ENCODE measurements at regions not wholly inside any gene's neighbourhood (a gene's known extent, or its start where the extent isn't known, plus 50 kb on each side); places are given as distances from the start of the nearest gene placed in this dataset.

- Histone ChIP-seq H3K4me1 (ENCODE audit: control insufficient read depth, low read length) (no peaks in the 10 kb centered on the region), H3K9me3 (ENCODE audit: control insufficient read depth, insufficient read depth, low read length) (no peaks in the 10 kb centered on the region), H3F3A (ENCODE audit: control insufficient read depth, insufficient read depth) (no peaks in the 10 kb centered on the region), H3K27me3 (ENCODE audit: control insufficient read depth, low read length) (no peaks in the 10 kb centered on the region), H3K4me3 (ENCODE audit: low read length) (no peak overlapping the region), H3K4me2 (ENCODE audit: low read length) (no peak overlapping the region), H3K9me2 (replicated peaks; ENCODE audit: control insufficient read depth, low read length) (no peaks in the 10 kb centered on the region), H4K20me1 (ENCODE audit: control insufficient read depth, insufficient read depth, low read depth, low read length) (no peaks in the 10 kb centered on the region), H3K79me2 (ENCODE audit: control insufficient read depth, low read length) (no peaks in the 10 kb centered on the region), H3K27ac (ENCODE audit: low read depth, low read length) (no peak overlapping the region), H3K36me3 (ENCODE audit: control insufficient read depth, low read length) (no peaks in the 10 kb centered on the region)
- TF ChIP-seq CTCF (IDR thresholded peaks at IDR 0.05; ENCODE audit: low read depth, low read length, poor library complexity, severe bottlenecking) (no peak), EZH2phosphoT487 (IDR thresholded peaks at IDR 0.05; ENCODE audit: borderline replicate concordance, low read length) (no peak)
Observed at GRCh38 chr13:78844106-78844505, 185.2 kb upstream of the OBI1 start.

- H3K79me2 ChIP-seq (ENCODE audit: control insufficient read depth, low read length): no peaks in the 10 kb centered on the region
- H3K9me3 ChIP-seq (ENCODE audit: control insufficient read depth, insufficient read depth, low read length): no peaks in the 10 kb centered on the region
- no peak for TF ChIP-seq EZH2phosphoT487 (IDR thresholded peaks at IDR 0.05; ENCODE audit: borderline replicate concordance, low read length)
- no peak for TF ChIP-seq CTCF (IDR thresholded peaks at IDR 0.05; ENCODE audit: low read depth, low read length, poor library complexity, severe bottlenecking)
- no peaks in the 10 kb centered on the region for H3K9me2 ChIP-seq (replicated peaks; ENCODE audit: control insufficient read depth, low read length)
- H3K27ac ChIP-seq (ENCODE audit: low read depth, low read length): no peak overlapping the region
- H3K36me3 ChIP-seq (ENCODE audit: control insufficient read depth, low read length): no peaks in the 10 kb centered on the region
- no peaks in the 10 kb centered on the region for H3F3A ChIP-seq (ENCODE audit: control insufficient read depth, insufficient read depth)
- no peak overlapping the region for H3K4me3 ChIP-seq (ENCODE audit: low read length)
- H3K4me2 ChIP-seq (ENCODE audit: low read length): no peak overlapping the region
- H3K4me1 ChIP-seq (ENCODE audit: control insufficient read depth, low read length): no peaks in the 10 kb centered on the region
- no peaks in the 10 kb centered on the region for H4K20me1 ChIP-seq (ENCODE audit: control insufficient read depth, insufficient read depth, low read depth, low read length)
- no peaks in the 10 kb centered on the region for H3K27me3 ChIP-seq (ENCODE audit: control insufficient read depth, low read length)
Observed at GRCh38 chr13:78841358-78841963, 182.5 kb upstream of the OBI1 start.

GRCh38 chr13:78836238-78836784 is 177.4 kb upstream of the OBI1 start:
- Histone ChIP-seq H3K27me3 (ENCODE audit: control insufficient read depth, low read length) (no peaks in the 10 kb centered on the region), H3K4me2 (ENCODE audit: low read length) (no peak overlapping the region), H3K4me1 (ENCODE audit: control insufficient read depth, low read length) (no peaks in the 10 kb centered on the region), H3K9me3 (ENCODE audit: control insufficient read depth, insufficient read depth, low read length) (no peaks in the 10 kb centered on the region), H3F3A (ENCODE audit: control insufficient read depth, insufficient read depth) (no peaks in the 10 kb centered on the region), H4K20me1 (ENCODE audit: control insufficient read depth, insufficient read depth, low read depth, low read length) (no peaks in the 10 kb centered on the region), H3K9me2 (replicated peaks; ENCODE audit: control insufficient read depth, low read length) (no peaks in the 10 kb centered on the region), H3K4me3 (ENCODE audit: low read length) (no peak overlapping the region), H3K36me3 (ENCODE audit: control insufficient read depth, low read length) (no peaks in the 10 kb centered on the region), H3K27ac (ENCODE audit: low read depth, low read length) (no peak overlapping the region), H3K79me2 (ENCODE audit: control insufficient read depth, low read length) (no peaks in the 10 kb centered on the region)
- TF ChIP-seq EZH2phosphoT487 (IDR thresholded peaks at IDR 0.05; ENCODE audit: borderline replicate concordance, low read length): no peak
- no peak for TF ChIP-seq CTCF (IDR thresholded peaks at IDR 0.05; ENCODE audit: low read depth, low read length, poor library complexity, severe bottlenecking)
